MM.1S (cell line): ENCODE measurements at regions not wholly inside any gene's neighbourhood (a gene's known extent, or its start where the extent isn't known, plus 50 kb on each side); places are given as distances from the start of the nearest gene placed in this dataset.

Experiments
- DNase-seq: peaks from one replicate; pipeline ENCODE4 v3.0.0-alpha.2; 2015
- H2AFZ ChIP-seq: fragments of 300-600 bp; sonication (generic); 2 replicates; pipeline ENCODE4 v1.6.0; 2016; ENCODE audit warnings: antibody characterized with exemption, low read length
- H3F3A ChIP-seq: fragments of 300-600 bp; sonication (generic); 2 replicates; pipeline ENCODE4 v1.6.1; 2016; ENCODE audit warnings: mild to moderate bottlenecking, antibody characterized with exemption, low read length, moderate library complexity, mixed read lengths; ENCODE audit not compliant: insufficient read depth
- H3K27ac ChIP-seq: fragments of 300-600 bp; sonication (generic); 2 replicates; pipeline ENCODE4 v1.5.1; 2016; ENCODE audit warnings: mild to moderate bottlenecking, low read length
- H3K27me3 ChIP-seq: fragments of 300-600 bp; sonication (generic); replicated peaks from 2 replicates; pipeline ENCODE4 v1.6.0; 2016; ENCODE audit warnings: low read length; ENCODE audit not compliant: insufficient read depth
- H3K36me3 ChIP-seq: fragments of 300-600 bp; sonication (generic); replicated peaks from 2 replicates; pipeline ENCODE4 v1.6.1; 2016; ENCODE audit warnings: mild to moderate bottlenecking, low read length, mixed read lengths; ENCODE audit not compliant: insufficient read depth
- H3K4me1 ChIP-seq: fragments of 300-600 bp; sonication (generic); 2 replicates; pipeline ENCODE4 v1.6.1; 2016; ENCODE audit warnings: low read length, mixed read lengths
- H3K4me2 ChIP-seq: fragments of 300-600 bp; sonication (generic); 2 replicates; pipeline ENCODE4 v1.6.0; 2016; ENCODE audit warnings: low read depth, low read length
- H3K4me3 ChIP-seq: fragments of 300-600 bp; sonication (generic); 2 replicates; pipeline ENCODE4 v1.5.1; 2016; ENCODE audit warnings: low read length, mixed read lengths
- H3K79me2 ChIP-seq: fragments of 300-600 bp; sonication (generic); 2 replicates; pipeline ENCODE4 v1.6.1; 2016; ENCODE audit warnings: mixed run types, low read length, mixed read lengths
- H3K9ac ChIP-seq: fragments of 300-600 bp; sonication (generic); 2 replicates; pipeline ENCODE4 v1.6.1; 2016; ENCODE audit warnings: low read length, mixed read lengths
- H3K9me2 ChIP-seq: fragments of 300-600 bp; sonication (generic); replicated peaks from 2 replicates; pipeline ENCODE4 v1.6.1; 2016; ENCODE audit warnings: mild to moderate bottlenecking, low read length, mixed read lengths; ENCODE audit not compliant: insufficient read depth
- H3K9me3 ChIP-seq: fragments of 300-600 bp; sonication (generic); replicated peaks from 2 replicates; pipeline ENCODE4 v1.6.1; 2016; ENCODE audit warnings: mild to moderate bottlenecking, low read length, mixed read lengths; ENCODE audit not compliant: insufficient read depth
- H4K20me1 ChIP-seq: fragments of 300-600 bp; sonication (generic); 2 replicates; pipeline ENCODE4 v1.6.1; 2016; ENCODE audit warnings: mild to moderate bottlenecking, low read length, moderate library complexity, mixed read lengths; ENCODE audit not compliant: insufficient read depth
- CTCF ChIP-seq: fragments of 300-600 bp; sonication (generic); IDR thresholded peaks from 2 replicates; pipeline ENCODE4 v1.5.1; 2016; ENCODE audit warnings: antibody characterized with exemption, low read length, mixed read lengths
- EZH2 ChIP-seq: fragments of 300-600 bp; sonication (generic); optimal IDR thresholded peaks from 2 replicates; pipeline ENCODE3; 2017; ENCODE audit warnings: low read depth, mild to moderate bottlenecking, antibody characterized with exemption, low read length, mixed read lengths
- EZH2phosphoT487 ChIP-seq: fragments of 300-600 bp; sonication (generic); IDR thresholded peaks from 2 replicates; pipeline ENCODE4 v1.6.1; 2018; ENCODE audit warnings: antibody characterized with exemption, low read length

GRCh38 chr19:28010656-28011055 is 1202.3 kb downstream of the UQCRFS1 start:
- Histone ChIP-seq H3K4me1 (no peaks in the 10 kb centered on the region), H4K20me1 (no peaks in the 10 kb centered on the region), H3K4me2 (no peak overlapping the region), H3K27me3 (no peaks in the 10 kb centered on the region), H3K36me3 (no peaks in the 10 kb centered on the region), H2AFZ (no peak overlapping the region), H3K79me2 (no peaks in the 10 kb centered on the region), H3K9me3 (no peaks in the 10 kb centered on the region), H3K9me2 (no peaks in the 10 kb centered on the region), H3K9ac (no peak overlapping the region), H3F3A (no peaks in the 10 kb centered on the region), H3K4me3 (no peak overlapping the region), H3K27ac (no peak overlapping the region)
- TF ChIP-seq CTCF (no peak), EZH2phosphoT487 (no peak), EZH2 (no peak)
- DNase-seq: no peak

GRCh38 chr19:28009696-28010095 is 1203.3 kb downstream of the UQCRFS1 start:
- Histone ChIP-seq H3F3A (no peaks in the 10 kb centered on the region), H2AFZ (no peak overlapping the region)
- DNase-seq: no peak

GRCh38 chr19:28008695-28009094 is 1204.3 kb downstream of the UQCRFS1 start:
- Histone ChIP-seq H3K4me3 (no peak overlapping the region), H3K36me3 (no peaks in the 10 kb centered on the region), H3K27ac (no peak overlapping the region), H3K9ac (no peak overlapping the region), H3F3A (no peaks in the 10 kb centered on the region), H3K4me1 (no peaks in the 10 kb centered on the region), H3K27me3 (no peaks in the 10 kb centered on the region), H3K79me2 (no peaks in the 10 kb centered on the region), H3K9me3 (no peaks in the 10 kb centered on the region), H4K20me1 (no peaks in the 10 kb centered on the region), H2AFZ (no peak overlapping the region), H3K9me2 (no peaks in the 10 kb centered on the region), H3K4me2 (no peak overlapping the region)
- no peak for DNase-seq
- TF ChIP-seq EZH2: no peak
- no peak for TF ChIP-seq CTCF
- TF ChIP-seq EZH2phosphoT487: no peak

More at GRCh38 chr19:28009696-28010095, 1203.3 kb downstream of the UQCRFS1 start:
- Histone ChIP-seq H3K79me2 (no peaks in the 10 kb centered on the region), H3K27ac (no peak overlapping the region), H3K4me3 (no peak overlapping the region), H4K20me1 (no peaks in the 10 kb centered on the region), H3K36me3 (no peaks in the 10 kb centered on the region), H3K4me2 (no peak overlapping the region), H3K9ac (no peak overlapping the region), H3K27me3 (no peaks in the 10 kb centered on the region), H3K9me2 (no peaks in the 10 kb centered on the region), H3K9me3 (no peaks in the 10 kb centered on the region), H3K4me1 (no peaks in the 10 kb centered on the region)
- no peak for TF ChIP-seq EZH2
- TF ChIP-seq CTCF: no peak
- no peak for TF ChIP-seq EZH2phosphoT487
